Activated CD4-positive, alpha-beta memory T cell treated with anti-CD3 and anti-CD28 coated beads for 36 hours (primary cell): ENCODE measurements at regions not wholly inside any gene's neighbourhood (a gene's known extent, or its start where the extent isn't known, plus 50 kb on each side); places are given as distances from the start of the nearest gene placed in this dataset.

ENCODE experiments used
- CTCF ChIA-PET: fragments of 350-600 bp; sonication (Branson Sonifier 250); formaldehyde crosslinking; loops from one replicate; lab custom pipeline; 2021; ENCODE audit warnings: antibody characterized with exemption, inconsistent platforms; lab: Charles Lee
- POLR2A ChIA-PET: fragments of 350-600 bp; sonication (Branson Sonifier 250); formaldehyde crosslinking; loops from one replicate; lab custom pipeline; 2021; ENCODE audit warnings: antibody characterized with exemption; lab: Charles Lee
- DNase-seq: peaks from one replicate; pipeline ENCODE4 v3.0.0-alpha.2; 2020
- H3K27ac Mint-ChIP-seq: one replicate; pipeline ENCODE4 v1.8.0; 2021; ENCODE audit warnings: mixed read lengths
- H3K27me3 Mint-ChIP-seq: one replicate; pipeline ENCODE4 v1.8.0; 2021; ENCODE audit warnings: mixed read lengths
- H3K36me3 Mint-ChIP-seq: one replicate; pipeline ENCODE4 v1.8.0; 2021; ENCODE audit warnings: mixed read lengths
- H3K4me1 Mint-ChIP-seq: one replicate; pipeline ENCODE4 v1.8.0; 2021; ENCODE audit warnings: low read depth, mixed read lengths
- H3K4me3 Mint-ChIP-seq: one replicate; pipeline ENCODE4 v1.8.0; 2021; ENCODE audit warnings: mild to moderate bottlenecking, mixed read lengths
- H3K9me3 Mint-ChIP-seq: one replicate; pipeline ENCODE4 v1.8.0; 2021; ENCODE audit warnings: mixed read lengths
- intact Hi-C: fragments of 100-400 bp; cut with micrococcal nuclease; formaldehyde crosslinking; loops from one replicate; pipeline ENCODE4 v1.15.1; 2023

DNA sequence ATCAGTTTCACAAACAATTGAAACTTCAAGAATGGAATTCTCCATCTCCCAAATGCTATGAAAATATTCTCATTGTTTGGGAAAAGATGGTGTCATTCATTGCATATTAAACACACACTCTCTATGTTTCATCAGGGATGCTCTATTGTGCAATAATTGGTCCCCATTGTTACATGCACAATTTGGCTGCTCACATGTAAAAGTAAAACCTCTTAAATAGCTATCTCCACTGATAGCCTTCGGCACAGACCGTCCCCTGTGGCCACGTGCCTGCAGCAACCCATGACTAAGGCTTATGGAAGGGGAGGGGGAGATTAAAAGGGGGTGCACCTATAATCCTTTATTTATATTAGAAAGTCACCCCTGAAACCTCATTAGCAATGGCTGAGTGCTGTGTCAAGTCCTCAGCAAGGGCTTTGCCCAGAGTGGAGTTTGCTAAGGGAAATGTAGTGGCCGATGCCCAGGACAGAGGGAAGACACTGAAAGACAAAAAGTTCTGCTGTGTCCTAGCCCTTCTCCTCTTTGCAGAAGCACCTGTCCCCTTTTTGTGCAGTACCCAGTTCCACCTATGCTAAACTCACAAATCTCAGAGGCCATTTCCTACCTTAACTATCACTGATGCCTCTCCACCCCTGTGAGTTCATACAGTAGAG, 309.6 kb upstream of the ESRRG start:
- H3K9me3 Mint-ChIP-seq = peaks cover 6% of the 10 kb centered on the region
- no peaks in the 10 kb centered on the region for H3K4me1 Mint-ChIP-seq
- no peak overlapping the region for H3K27ac Mint-ChIP-seq
- H3K4me3 Mint-ChIP-seq = no peak overlapping the region
- no peaks in the 10 kb centered on the region for H3K27me3 Mint-ChIP-seq
- H3K36me3 Mint-ChIP-seq = no peaks in the 10 kb centered on the region
- no peak for DNase-seq
- intact Hi-C loops = no loop called here
- ChIA-PET CTCF (no interaction called here), POLR2A (no interaction called here)

DNA sequence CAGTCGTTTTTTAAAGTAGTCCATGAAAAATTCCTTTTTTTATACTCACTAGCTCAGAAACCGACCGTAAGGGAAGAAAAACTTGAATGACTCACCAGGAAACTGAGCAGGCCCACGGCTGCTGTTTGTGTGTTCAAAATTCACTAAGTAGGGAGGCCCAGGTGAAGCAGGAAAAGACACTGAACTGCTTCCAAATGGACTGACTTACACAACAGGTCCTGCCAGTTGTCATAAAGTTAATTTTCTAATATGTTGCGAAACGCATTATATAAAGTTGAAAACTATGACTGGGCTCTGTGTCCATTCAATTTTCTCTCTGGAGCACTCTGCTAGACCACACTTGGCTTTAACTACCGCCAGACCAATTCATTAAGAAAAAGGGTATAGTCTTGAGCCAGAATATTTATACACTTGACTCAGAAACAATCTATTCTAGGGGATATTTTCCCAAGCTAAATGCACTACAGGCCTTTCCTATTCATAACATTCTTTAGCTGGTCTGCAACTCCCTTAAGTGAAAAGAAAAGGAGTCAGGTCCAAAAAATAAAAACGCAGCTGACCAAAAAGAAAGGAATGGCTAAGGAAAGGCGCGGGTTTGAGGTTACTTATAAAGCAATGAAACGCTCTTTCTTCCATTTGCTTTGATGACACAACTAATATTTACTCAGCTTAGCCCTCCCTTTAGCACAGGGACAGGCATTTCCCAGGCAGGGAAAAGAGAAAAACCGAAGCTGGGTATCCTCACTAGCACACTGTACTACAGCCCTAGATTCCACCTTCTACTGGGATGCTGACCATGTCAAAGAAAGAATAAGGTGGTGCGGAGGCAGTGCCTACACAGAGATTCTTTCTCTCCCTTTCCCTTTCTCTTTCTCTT, 306.3 kb upstream of the ESRRG start:
- ChIA-PET CTCF (no interaction called here), POLR2A (no interaction called here)
- no peaks in the 10 kb centered on the region for H3K9me3 Mint-ChIP-seq
- H3K4me1 Mint-ChIP-seq = no peaks in the 10 kb centered on the region
- DNase-seq = no peak
- H3K27ac Mint-ChIP-seq = no peak overlapping the region
- intact Hi-C loops = no loop called here
- H3K4me3 Mint-ChIP-seq = no peak overlapping the region
- H3K27me3 Mint-ChIP-seq = no peaks in the 10 kb centered on the region
- no peaks in the 10 kb centered on the region for H3K36me3 Mint-ChIP-seq

DNA sequence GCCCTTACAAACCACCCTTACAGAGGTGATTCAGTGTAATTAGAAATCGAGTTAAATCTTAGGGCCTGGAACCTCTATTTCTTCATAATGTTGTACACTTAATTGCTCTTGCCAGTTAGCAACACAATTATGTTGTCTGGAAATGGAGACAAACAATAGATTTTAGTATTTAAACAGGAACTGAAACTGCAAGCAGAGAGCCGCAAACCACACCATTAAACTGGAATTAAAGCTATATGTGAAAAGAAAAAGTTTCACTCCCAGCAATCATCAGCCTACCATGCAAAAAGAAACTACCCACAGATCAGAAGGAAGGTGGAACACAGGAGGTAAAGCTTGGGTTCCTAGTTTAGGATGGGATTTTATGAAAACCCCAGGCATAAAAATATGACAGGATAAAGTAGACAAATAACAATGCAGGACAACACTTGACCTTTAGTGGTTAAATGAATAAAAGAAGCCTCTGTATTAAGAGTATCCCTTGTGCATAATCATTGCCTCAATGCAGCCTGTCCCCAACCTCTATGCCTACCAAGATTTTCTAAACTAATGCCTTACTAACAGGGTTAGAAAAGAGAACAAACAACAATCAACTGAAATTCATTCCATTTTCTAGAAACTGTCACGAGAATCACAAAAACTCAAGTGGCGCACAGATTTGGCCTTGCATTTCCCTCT, 304.3 kb upstream of the ESRRG start:
- ChIA-PET POLR2A (no interaction called here), CTCF (no interaction called here)
- Mint-ChIP-seq H3K27me3 (no peaks in the 10 kb centered on the region), H3K27ac (no peak overlapping the region), H3K4me1 (no peaks in the 10 kb centered on the region), H3K4me3 (no peak overlapping the region), H3K36me3 (no peaks in the 10 kb centered on the region), H3K9me3 (no peaks in the 10 kb centered on the region)
- DNase-seq = no peak
- intact Hi-C loops = no loop called here

DNA sequence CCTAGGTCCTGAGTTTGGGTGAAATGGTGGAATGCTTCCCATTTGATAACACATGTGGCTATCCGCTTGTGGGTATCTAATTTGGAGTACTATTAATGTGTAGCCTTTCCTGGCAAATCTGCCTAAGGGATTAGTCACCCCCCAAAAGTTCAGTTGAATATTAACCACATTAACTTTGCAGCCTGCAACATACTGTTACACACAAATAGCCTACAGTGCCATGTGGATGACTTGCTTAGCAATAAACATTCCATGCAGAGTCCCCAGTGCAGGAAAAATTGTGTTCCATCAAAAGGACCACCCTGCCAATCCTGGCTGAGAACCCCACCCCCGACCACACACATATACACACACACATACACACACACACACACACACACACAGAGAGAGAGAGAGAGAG, 303.3 kb upstream of the ESRRG start:
- Mint-ChIP-seq H3K27me3 (no peaks in the 10 kb centered on the region), H3K27ac (no peak overlapping the region), H3K9me3 (no peaks in the 10 kb centered on the region), H3K4me3 (no peak overlapping the region), H3K4me1 (no peaks in the 10 kb centered on the region), H3K36me3 (no peaks in the 10 kb centered on the region)
- intact Hi-C loops = no loop called here
- CTCF ChIA-PET = no interaction called here
- POLR2A ChIA-PET = no interaction called here
- DNase-seq = no peak

DNA sequence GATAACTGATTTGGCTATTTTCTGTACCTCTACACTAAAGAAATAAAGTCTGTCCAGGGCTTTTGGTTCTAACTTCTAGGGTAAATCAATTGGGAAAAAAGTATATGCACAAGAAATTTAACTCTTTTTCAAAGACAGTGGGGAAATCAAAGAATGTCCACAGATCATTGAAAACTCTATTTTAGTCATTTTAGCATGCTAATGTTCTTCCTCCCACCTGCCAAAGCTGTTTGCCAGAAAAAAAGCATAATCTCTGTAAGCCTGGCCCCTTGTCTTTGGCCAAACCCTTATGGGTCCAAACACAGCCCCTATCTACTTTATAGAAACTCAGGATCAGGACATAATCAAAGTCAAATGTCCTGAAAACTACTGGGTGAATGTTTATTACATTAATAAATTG, 302.2 kb upstream of the ESRRG start:
- no peaks in the 10 kb centered on the region for H3K27me3 Mint-ChIP-seq
- H3K9me3 Mint-ChIP-seq = no peaks in the 10 kb centered on the region
- H3K4me3 Mint-ChIP-seq = no peak overlapping the region
- no peak overlapping the region for H3K27ac Mint-ChIP-seq
- H3K4me1 Mint-ChIP-seq = no peaks in the 10 kb centered on the region
- CTCF ChIA-PET = no interaction called here
- no peaks in the 10 kb centered on the region for H3K36me3 Mint-ChIP-seq
- POLR2A ChIA-PET = no interaction called here
- intact Hi-C loops = no loop called here
- DNase-seq = no peak

DNA sequence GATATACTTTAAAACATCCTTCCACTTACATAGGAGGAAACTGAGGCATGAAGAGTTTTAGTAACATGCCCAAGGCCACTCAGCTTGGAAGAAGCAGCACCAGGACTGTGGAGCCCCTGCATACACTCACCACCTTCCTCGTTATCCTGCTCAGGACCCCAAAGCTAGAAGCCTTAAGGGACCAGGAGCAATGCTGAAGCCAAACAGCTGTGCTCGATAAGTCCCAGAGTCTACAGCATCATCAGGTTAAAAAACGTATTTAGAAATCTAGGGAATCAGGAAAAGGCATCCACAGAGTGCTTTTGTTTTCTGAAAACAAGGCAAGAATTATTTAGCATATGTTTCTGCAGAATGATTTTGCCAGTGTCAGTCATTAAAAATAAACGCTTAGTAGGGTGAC, 301.7 kb upstream of the ESRRG start:
- no peak for DNase-seq
- no peak overlapping the region for H3K27ac Mint-ChIP-seq
- no peaks in the 10 kb centered on the region for H3K9me3 Mint-ChIP-seq
- CTCF ChIA-PET = no interaction called here
- H3K4me3 Mint-ChIP-seq = no peak overlapping the region
- intact Hi-C loops = no loop called here
- no peaks in the 10 kb centered on the region for H3K36me3 Mint-ChIP-seq
- POLR2A ChIA-PET = no interaction called here
- H3K27me3 Mint-ChIP-seq = no peaks in the 10 kb centered on the region
- H3K4me1 Mint-ChIP-seq = no peaks in the 10 kb centered on the region

DNA sequence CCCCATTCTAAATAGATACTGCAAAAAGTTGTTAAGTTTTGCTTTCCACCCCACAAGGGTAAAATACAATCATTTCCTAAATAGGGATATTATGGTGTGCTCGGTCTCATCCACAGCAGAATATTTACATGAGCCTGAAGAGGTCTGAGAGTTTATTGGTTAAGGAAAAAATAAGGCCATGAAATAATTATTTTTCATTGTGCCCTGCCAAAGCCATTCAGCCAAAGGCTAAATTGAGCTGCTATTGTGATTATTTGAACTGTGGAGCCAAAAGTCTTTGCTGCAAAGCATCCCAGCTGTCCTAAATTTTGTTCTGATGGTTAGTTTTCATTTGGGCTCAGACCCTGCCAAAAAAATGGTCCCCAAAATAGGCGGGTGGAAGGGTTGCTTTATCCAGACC, 298.7 kb upstream of the ESRRG start:
- CTCF ChIA-PET = no interaction called here
- intact Hi-C loops = no loop called here
- H3K4me3 Mint-ChIP-seq = no peak overlapping the region
- no peaks in the 10 kb centered on the region for H3K9me3 Mint-ChIP-seq
- H3K27me3 Mint-ChIP-seq = no peaks in the 10 kb centered on the region
- POLR2A ChIA-PET = no interaction called here
- no peaks in the 10 kb centered on the region for H3K36me3 Mint-ChIP-seq
- H3K27ac Mint-ChIP-seq = no peak overlapping the region
- H3K4me1 Mint-ChIP-seq = no peaks in the 10 kb centered on the region
- DNase-seq = no peak

DNA sequence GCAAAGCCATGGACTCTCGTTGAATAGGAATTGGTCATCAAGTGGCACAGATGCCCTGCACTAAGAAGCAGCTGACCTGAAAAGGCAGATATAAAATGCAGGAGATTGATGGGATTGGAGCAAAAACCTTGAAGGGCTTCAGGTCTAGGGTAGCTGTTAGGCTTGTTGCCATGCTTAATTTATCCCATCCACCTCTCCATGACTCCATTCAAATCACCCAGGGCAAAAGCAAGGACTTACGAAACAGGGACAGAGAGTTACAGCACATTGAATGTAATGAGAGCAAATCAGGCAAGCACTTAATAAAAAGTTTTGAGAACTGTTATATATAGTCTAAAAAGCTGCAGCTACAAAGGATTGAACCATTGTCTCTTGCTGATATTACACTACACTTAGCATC, 298.2 kb upstream of the ESRRG start:
- intact Hi-C loops = no loop called here

DNA sequence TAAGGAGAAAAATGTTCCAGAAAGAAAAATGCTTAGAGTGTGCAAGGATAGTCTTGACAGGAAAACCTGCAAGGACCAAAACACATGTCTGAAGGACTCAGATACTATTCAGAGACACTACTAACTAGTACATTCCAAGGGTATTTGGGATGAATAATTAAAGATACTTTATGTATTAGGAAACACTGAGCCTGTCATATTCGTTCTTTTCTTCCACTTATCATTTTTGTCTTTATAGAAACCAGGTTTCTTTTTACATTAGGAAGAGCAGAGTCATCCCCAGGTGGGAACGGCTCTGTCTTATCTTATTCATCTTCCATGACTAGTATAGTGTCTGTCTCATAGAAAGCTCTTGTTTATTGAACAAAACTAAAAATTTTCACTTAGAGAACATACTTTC, 296.2 kb upstream of the ESRRG start:
- H3K27ac Mint-ChIP-seq = no peak overlapping the region
- no peaks in the 10 kb centered on the region for H3K4me1 Mint-ChIP-seq
- intact Hi-C loops = no loop called here
- H3K9me3 Mint-ChIP-seq = no peaks in the 10 kb centered on the region
- H3K27me3 Mint-ChIP-seq = no peaks in the 10 kb centered on the region
- no peak for DNase-seq
- ChIA-PET POLR2A (no interaction called here), CTCF (no interaction called here)
- no peak overlapping the region for H3K4me3 Mint-ChIP-seq
- H3K36me3 Mint-ChIP-seq = no peaks in the 10 kb centered on the region

More for the DNA sequence above, 298.2 kb upstream of the ESRRG start:
- Mint-ChIP-seq H3K27me3 (no peaks in the 10 kb centered on the region), H3K4me3 (no peak overlapping the region), H3K36me3 (no peaks in the 10 kb centered on the region), H3K4me1 (no peaks in the 10 kb centered on the region), H3K27ac (no peak overlapping the region), H3K9me3 (no peaks in the 10 kb centered on the region)
- no peak for DNase-seq
- ChIA-PET POLR2A (no interaction called here), CTCF (no interaction called here)

DNA sequence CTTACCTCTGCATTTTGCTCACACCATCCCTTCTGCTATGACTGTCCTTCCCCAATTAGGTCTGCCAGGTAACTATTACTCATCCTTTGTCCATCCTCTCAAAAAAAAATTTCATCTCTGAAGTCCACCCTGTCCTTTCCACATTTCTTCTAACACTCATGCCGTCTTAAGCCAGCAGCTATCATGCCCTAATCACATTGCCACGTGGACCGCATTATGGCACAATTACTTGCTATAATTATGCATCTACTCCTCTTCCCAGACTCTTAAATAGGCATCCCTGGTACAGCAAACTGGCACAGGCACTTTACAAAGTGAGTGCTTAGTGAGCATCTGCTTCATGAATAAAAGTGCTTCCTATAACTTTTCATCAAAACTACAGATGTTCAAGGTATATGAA, 295.4 kb upstream of the ESRRG start:
- Mint-ChIP-seq H3K27me3 (no peaks in the 10 kb centered on the region), H3K4me1 (no peaks in the 10 kb centered on the region), H3K4me3 (no peak overlapping the region), H3K36me3 (no peaks in the 10 kb centered on the region), H3K27ac (no peak overlapping the region), H3K9me3 (no peaks in the 10 kb centered on the region)
- ChIA-PET CTCF (no interaction called here), POLR2A (no interaction called here)
- intact Hi-C loops = no loop called here
- no peak for DNase-seq

DNA sequence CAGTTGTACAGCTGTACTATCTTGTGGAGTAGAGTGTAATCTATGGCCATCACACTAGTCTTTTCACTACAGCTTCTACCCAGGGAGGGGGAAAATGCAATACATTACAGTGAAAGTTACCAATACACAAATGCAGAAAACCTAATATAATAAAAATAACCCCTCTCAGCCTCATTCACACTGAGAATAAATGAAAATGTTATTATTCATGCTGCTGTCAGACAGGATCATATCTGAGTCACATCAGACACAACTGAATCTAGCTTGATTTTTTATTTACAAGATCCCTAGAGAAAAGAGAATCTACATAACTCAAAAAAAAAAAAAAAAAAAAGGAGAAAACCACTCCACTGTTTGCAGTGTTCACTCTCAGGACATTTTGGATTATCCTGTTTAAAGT, 293.9 kb upstream of the ESRRG start:
- no peak for DNase-seq
- POLR2A ChIA-PET = no interaction called here
- no peak overlapping the region for H3K27ac Mint-ChIP-seq

DNA sequence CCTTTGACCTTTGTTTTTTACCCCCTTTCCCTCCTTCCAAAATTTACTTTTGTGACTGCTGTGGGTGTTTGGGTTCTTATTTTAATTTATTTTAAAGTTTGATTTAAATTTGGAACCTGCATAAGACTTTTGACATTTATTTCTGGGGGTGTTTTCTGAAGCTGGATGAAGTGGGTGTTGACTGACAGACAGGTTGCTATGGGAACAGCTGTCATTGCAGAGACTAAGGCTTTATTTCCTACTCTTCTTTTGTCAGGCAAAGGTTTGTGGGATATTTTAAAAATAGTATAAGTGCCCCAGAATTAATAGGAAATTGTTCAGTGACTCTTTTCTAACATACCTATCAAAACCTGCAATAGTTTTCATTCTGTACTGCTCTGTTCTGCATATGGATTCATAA, 290.8 kb upstream of the ESRRG start:
- Mint-ChIP-seq H3K27me3 (no peaks in the 10 kb centered on the region), H3K36me3 (no peaks in the 10 kb centered on the region), H3K27ac (no peak overlapping the region), H3K4me3 (no peak overlapping the region), H3K9me3 (peaks cover 3% of the 10 kb centered on the region), H3K4me1 (no peaks in the 10 kb centered on the region)
- ChIA-PET POLR2A (no interaction called here), CTCF (no interaction called here)
- intact Hi-C loops = no loop called here
- no peak for DNase-seq

More for the DNA sequence above, 293.9 kb upstream of the ESRRG start:
- Mint-ChIP-seq H3K4me1 (no peaks in the 10 kb centered on the region), H3K27me3 (no peaks in the 10 kb centered on the region), H3K36me3 (no peaks in the 10 kb centered on the region), H3K9me3 (no peaks in the 10 kb centered on the region), H3K4me3 (no peak overlapping the region)
- intact Hi-C loops = no loop called here
- CTCF ChIA-PET = no interaction called here
